GM12878 (cell line): ENCODE measurements at regions not wholly inside any gene's neighbourhood (a gene's known extent, or its start where the extent isn't known, plus 50 kb on each side); places are given as distances from the start of the nearest gene placed in this dataset.
"Not testable (repeated sequence)": the region's sequence is repeated elsewhere in the genome, so short reads cannot be mapped to it uniquely, and the experiment has no call there.

Experiments used
- ATAC-seq: fragments of 200-7000 bp; cut with Tn5 transposase; 3 replicates; pipeline ENCODE4 v1.9.1; 2020; ENCODE audit warnings: mild to moderate bottlenecking, moderate library complexity
- BruUV-seq: library from RNA; stranded (reverse); fragments of 400-500 nt; replicated peaks from 2 replicates; lab custom pipeline; 2021; lab: Mats Ljungman, UMichigan
- CTCF ChIA-PET: fragments of 300-600 bp; sonication (Branson Sonifier 250); formaldehyde crosslinking; extraction: SDS; loops from one replicate; lab custom pipeline; 2021; ENCODE audit warnings: inconsistent platforms; lab: Yijun Ruan, JAX
- POLR2A ChIA-PET: fragments of 350-600 bp; formaldehyde crosslinking; extraction: SDS; loops from one replicate; lab custom pipeline; 2021; ENCODE audit warnings: inconsistent platforms; lab: Charles Lee
- RAD21 ChIA-PET: fragments of 300-600 bp; sonication (Branson Sonifier 250); formaldehyde crosslinking; loops from one replicate; lab custom pipeline; 2023; ENCODE audit warnings: antibody characterized with exemption; ENCODE audit not compliant: unreplicated experiment; lab: Charles Lee
- SMC1A ChIA-PET: fragments of 300-600 bp; sonication (Branson Sonifier 250); formaldehyde crosslinking; loops from one replicate; lab custom pipeline; 2023; ENCODE audit not compliant: unreplicated experiment, uncharacterized antibody; lab: Charles Lee
- DNase-seq: peaks from one replicate; pipeline ENCODE4 v3.0.0-alpha.2; 2011; ENCODE audit warnings: low read depth, low spot score
- FAIRE-seq: peaks from 3 replicates; lab custom pipeline; 2011; peaks lifted over from hg19 to GRCh38; lab: Jason Lieb, UNC
- H2AFZ ChIP-seq: 2 replicates; pipeline ENCODE4 v1.6.0; 2011; ENCODE audit warnings: low read depth, low read length, control low read depth; ENCODE audit not compliant: control insufficient read depth
- H3K27ac ChIP-seq: 2 replicates; pipeline ENCODE4 v1.5.1; 2011; ENCODE audit warnings: control low read depth; ENCODE audit not compliant: control insufficient read depth, insufficient read depth
- H3K27me3 ChIP-seq, 2 experiments: replicated peaks in 1 of 2; 2 replicates each; pipeline versions ENCODE4 v1.6.0 to v1.6.1; 2011; ENCODE audit warnings: low read length in 1 of 2; ENCODE audit not compliant: control insufficient read depth in 2 of 2, insufficient read depth in 2 of 2
- H3K36me3 ChIP-seq, 2 experiments: 2 replicates each; pipeline ENCODE4 v1.5.1; 2011; ENCODE audit warnings: low read length in 1 of 2; ENCODE audit not compliant: control insufficient read depth in 2 of 2, insufficient read depth in 2 of 2
- H3K4me1 ChIP-seq: 2 replicates; pipeline ENCODE4 v1.6.1; 2011; ENCODE audit warnings: mild to moderate bottlenecking, low read length, moderate library complexity, mixed read lengths; ENCODE audit not compliant: control insufficient read depth, insufficient read depth
- H3K4me2 ChIP-seq: 2 replicates; pipeline ENCODE4 v1.6.0; 2011; ENCODE audit warnings: control low read depth; ENCODE audit not compliant: control insufficient read depth, insufficient read depth
- H3K4me3 ChIP-seq: fragments of 200-600 bp; sonication (generic); 2 replicates; pipeline ENCODE4 v1.5.1; 2016
- H3K79me2 ChIP-seq: 2 replicates; pipeline ENCODE4 v1.6.0; 2011; ENCODE audit warnings: low read length; ENCODE audit not compliant: control insufficient read depth, insufficient read depth
- H3K9ac ChIP-seq: 2 replicates; pipeline ENCODE4 v1.8.0; 2011; ENCODE audit warnings: low read length, control low read depth, mixed read lengths; ENCODE audit not compliant: control insufficient read depth, insufficient read depth
- H3K9me3 ChIP-seq: replicated peaks from 3 replicates; pipeline ENCODE4 v1.5.1; 2011; ENCODE audit warnings: mild to moderate bottlenecking, low read length; ENCODE audit not compliant: control insufficient read depth, insufficient read depth
- H4K20me1 ChIP-seq: 2 replicates; pipeline ENCODE4 v1.6.0; 2011; ENCODE audit not compliant: control insufficient read depth, insufficient read depth
- CHD2 ChIP-seq: IDR thresholded peaks from 2 replicates; pipeline ENCODE4 v1.6.1; 2011; ENCODE audit warnings: low read depth, low read length, improper control_type of control experiment, borderline replicate concordance
- FOS ChIP-seq: IDR thresholded peaks from 3 replicates; pipeline ENCODE4 v1.6.1; 2011; ENCODE audit warnings: borderline replicate concordance; ENCODE audit not compliant: insufficient read length; ENCODE audit errors: extremely low read depth
- FOXM1 ChIP-seq: IDR thresholded peaks from 2 replicates; pipeline ENCODE4 v1.6.1; 2012; ENCODE audit warnings: low read depth, mild to moderate bottlenecking, inconsistent platforms, low read length, moderate library complexity
- JUND ChIP-seq: IDR thresholded peaks from 2 replicates; pipeline ENCODE4 v1.6.1; 2012; ENCODE audit warnings: low read depth, mild to moderate bottlenecking, low read length, improper control_type of control experiment, moderate library complexity
- KLF5 ChIP-seq: fragments of 450-650 bp; IDR thresholded peaks from 2 replicates; pipeline ENCODE4 v1.6.1; 2014; ENCODE audit warnings: mild to moderate bottlenecking; ENCODE audit not compliant: partially characterized antibody
- NBN ChIP-seq: fragments of 450-650 bp; IDR thresholded peaks from 2 replicates; pipeline ENCODE4 v1.6.1; 2016
- POU2F2 ChIP-seq: IDR thresholded peaks from 3 replicates; pipeline ENCODE4 v1.6.1; 2011; ENCODE audit warnings: low read depth, mild to moderate bottlenecking, low read length, borderline replicate concordance
- RAD21 ChIP-seq: IDR thresholded peaks from 2 replicates; pipeline ENCODE4 v1.6.1; 2011; ENCODE audit warnings: mild to moderate bottlenecking, low read depth, low read length, moderate library complexity; ENCODE audit not compliant: insufficient read depth
- RBBP5 ChIP-seq: fragments of 200-600 bp; sonication (generic); conservative IDR thresholded peaks from 2 replicates; pipeline ENCODE4 v1.6.1; 2016
- WGBS: methylation state at CpG from one replicate; pipeline ENCODE4 v1.1.6; 2016; ENCODE audit warnings: low lambda C conversion rate; ENCODE audit not compliant: insufficient replicate concordance, insufficient coverage; ENCODE audit errors: missing lambda C conversion rate; 5-methylcytosine and 5-hydroxymethylcytosine counted together
- in situ Hi-C: fragments of 300-500 bp; cut with MboI; formaldehyde crosslinking; loops from 9 replicates; pipeline ENCODE4 v1.14.3; 2018; ENCODE audit warnings: mixed read lengths
- intact Hi-C: fragments of 100-400 bp; cut with micrococcal nuclease; formaldehyde crosslinking; loops from one replicate; pipeline ENCODE4 v1.14.2; 2022; ENCODE audit not compliant: unreplicated experiment
- TF ChIP-seq, protein P1 (sequence below): IDR thresholded peaks from 2 replicates; pipeline ENCODE4 v1.6.1; 2011; ENCODE audit warnings: borderline replicate concordance, low read depth, mild to moderate bottlenecking, moderate library complexity, low read length; ENCODE audit not compliant: insufficient read depth, poor library complexity, severe bottlenecking
- TF ChIP-seq, protein P2 (sequence below): IDR thresholded peaks from 2 replicates; pipeline ENCODE4 v1.6.1; 2012; ENCODE audit warnings: low read depth, low read length, improper control_type of control experiment
- TF ChIP-seq, protein P3 (sequence below): IDR thresholded peaks from 2 replicates; pipeline ENCODE4 v1.6.1; 2011; ENCODE audit warnings: borderline replicate concordance, low read depth, mild to moderate bottlenecking, moderate library complexity, mixed read lengths, low read length; ENCODE audit not compliant: insufficient read depth; ENCODE audit errors: extremely low read length

DNA sequence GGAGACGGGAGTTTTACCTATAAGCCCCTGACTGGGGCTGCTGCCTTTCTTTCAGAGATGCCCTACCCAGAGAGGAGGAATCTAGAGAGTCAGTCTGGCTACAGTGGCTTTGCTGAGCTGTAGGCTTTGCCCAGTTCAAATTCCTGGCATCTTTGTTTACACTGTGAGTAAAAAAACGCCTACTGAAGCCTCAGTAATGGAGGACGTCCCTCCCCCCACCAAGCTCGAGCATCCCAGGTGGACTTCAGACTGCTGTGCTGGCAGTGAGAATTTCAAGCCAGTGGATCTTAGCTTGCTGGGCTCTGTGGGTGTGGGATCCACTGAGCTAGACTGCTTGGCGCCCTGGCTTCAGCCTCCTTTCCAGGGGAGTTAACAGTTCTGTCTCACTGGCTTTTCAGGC, 237.1 kb upstream of the NT5E start:
- BruUV-seq, H3K27me3 ChIP-seq, in situ Hi-C loops, H3K4me1 ChIP-seq, DNase-seq, H3K36me3 ChIP-seq, H4K20me1 ChIP-seq, H3K4me3 ChIP-seq, H3K79me2 ChIP-seq, H3K9ac ChIP-seq, RAD21 ChIA-PET, intact Hi-C loops, SMC1A ChIA-PET, ATAC-seq, H3K4me2 ChIP-seq, POLR2A ChIA-PET, CTCF ChIA-PET, H3K27ac ChIP-seq, FAIRE-seq, H2AFZ ChIP-seq, H3K9me3 ChIP-seq: not testable (repeated sequence)
- WGBS, result 2% methylated on average over 4 of the region's 5 CpGs

DNA sequence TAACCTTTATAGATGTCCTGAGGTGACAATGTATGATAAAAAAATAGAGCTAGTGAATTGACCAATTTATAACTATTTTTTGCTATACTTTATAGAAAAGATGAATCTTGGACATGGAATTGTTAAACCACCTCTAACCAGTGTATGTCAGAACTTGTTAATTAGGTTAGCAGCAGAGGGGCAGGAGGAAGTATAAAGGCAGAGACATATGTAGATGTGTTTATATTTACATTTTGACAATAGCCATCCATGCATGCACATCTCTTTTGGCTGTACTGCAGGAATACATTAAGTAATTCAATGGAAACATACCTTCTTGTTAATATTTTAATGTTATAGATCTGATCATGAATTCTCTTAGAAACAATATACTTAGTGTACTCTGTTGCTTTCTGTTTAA, 254.6 kb upstream of the NT5E start:
- DNase-seq (no peak), ATAC-seq (no peak), FAIRE-seq (no peak)
- CTCF ChIA-PET, result no interaction called here
- H3K4me2 ChIP-seq, result no peak overlapping the region
- TF ChIP-seq, protein P1, sequence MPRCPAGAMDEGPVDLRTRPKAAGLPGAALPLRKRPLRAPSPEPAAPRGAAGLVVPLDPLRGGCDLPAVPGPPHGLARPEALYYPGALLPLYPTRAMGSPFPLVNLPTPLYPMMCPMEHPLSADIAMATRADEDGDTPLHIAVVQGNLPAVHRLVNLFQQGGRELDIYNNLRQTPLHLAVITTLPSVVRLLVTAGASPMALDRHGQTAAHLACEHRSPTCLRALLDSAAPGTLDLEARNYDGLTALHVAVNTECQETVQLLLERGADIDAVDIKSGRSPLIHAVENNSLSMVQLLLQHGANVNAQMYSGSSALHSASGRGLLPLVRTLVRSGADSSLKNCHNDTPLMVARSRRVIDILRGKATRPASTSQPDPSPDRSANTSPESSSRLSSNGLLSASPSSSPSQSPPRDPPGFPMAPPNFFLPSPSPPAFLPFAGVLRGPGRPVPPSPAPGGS, result no peak
- no peak for TF ChIP-seq KLF5
- TF ChIP-seq, protein P2, sequence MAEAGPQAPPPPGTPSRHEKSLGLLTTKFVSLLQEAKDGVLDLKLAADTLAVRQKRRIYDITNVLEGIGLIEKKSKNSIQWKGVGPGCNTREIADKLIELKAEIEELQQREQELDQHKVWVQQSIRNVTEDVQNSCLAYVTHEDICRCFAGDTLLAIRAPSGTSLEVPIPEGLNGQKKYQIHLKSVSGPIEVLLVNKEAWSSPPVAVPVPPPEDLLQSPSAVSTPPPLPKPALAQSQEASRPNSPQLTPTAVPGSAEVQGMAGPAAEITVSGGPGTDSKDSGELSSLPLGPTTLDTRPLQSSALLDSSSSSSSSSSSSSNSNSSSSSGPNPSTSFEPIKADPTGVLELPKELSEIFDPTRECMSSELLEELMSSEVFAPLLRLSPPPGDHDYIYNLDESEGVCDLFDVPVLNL, result no peak
- no peak for TF ChIP-seq NBN
- TF ChIP-seq FOS, result no peak
- TF ChIP-seq RAD21, result no peak
- no peak for TF ChIP-seq JUND
- no peak for TF ChIP-seq FOXM1
- no peak for TF ChIP-seq RBBP5
- no peak for TF ChIP-seq CHD2
- TF ChIP-seq POU2F2, result no peak
- TF ChIP-seq, protein P3, sequence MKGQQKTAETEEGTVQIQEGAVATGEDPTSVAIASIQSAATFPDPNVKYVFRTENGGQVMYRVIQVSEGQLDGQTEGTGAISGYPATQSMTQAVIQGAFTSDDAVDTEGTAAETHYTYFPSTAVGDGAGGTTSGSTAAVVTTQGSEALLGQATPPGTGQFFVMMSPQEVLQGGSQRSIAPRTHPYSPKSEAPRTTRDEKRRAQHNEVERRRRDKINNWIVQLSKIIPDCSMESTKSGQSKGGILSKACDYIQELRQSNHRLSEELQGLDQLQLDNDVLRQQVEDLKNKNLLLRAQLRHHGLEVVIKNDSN, result no peak
- RAD21 ChIA-PET, result no interaction called here
- no peaks in the 10 kb centered on the region for H4K20me1 ChIP-seq
- no peaks in the 10 kb centered on the region for H3K79me2 ChIP-seq
- H3K36me3 ChIP-seq, result no peaks in the 10 kb centered on the region
- H3K9me3 ChIP-seq, result no peaks in the 10 kb centered on the region
- H3K27ac ChIP-seq, result no peak overlapping the region
- no peaks in the 10 kb centered on the region for H3K27me3 ChIP-seq
- H3K4me3 ChIP-seq, result no peak overlapping the region
- intact Hi-C loops, result no loop called here
- no peak overlapping the region for H3K9ac ChIP-seq
- POLR2A ChIA-PET, result no interaction called here
- no TSS peak for BruUV-seq
- H2AFZ ChIP-seq, result no peak overlapping the region
- in situ Hi-C loops, result no loop called here
- H3K4me1 ChIP-seq, result no peaks in the 10 kb centered on the region
- SMC1A ChIA-PET, result no interaction called here
